PC-9 (cell line): ENCODE measurements at regions not wholly inside any gene's neighbourhood (a gene's known extent, or its start where the extent isn't known, plus 50 kb on each side); places are given as distances from the start of the nearest gene placed in this dataset.

ENCODE experiments used
- CTCF ChIP-seq: fragments of 200-600 bp; sonication (generic); conservative IDR thresholded peaks from 2 replicates; pipeline ENCODE4 v1.6.1; 2017; ENCODE audit warnings: mixed run types, antibody characterized with exemption, mild to moderate bottlenecking, moderate library complexity
- EZH2 ChIP-seq: fragments of 200-600 bp; sonication (generic); IDR thresholded peaks from 2 replicates; pipeline ENCODE4 v1.8.0; 2017; ENCODE audit warnings: antibody characterized with exemption, low read depth

- TF ChIP-seq CTCF (no peak), EZH2 (no peak)
Measured at GRCh38 chr17:33593991-33594390, 300.9 kb upstream of the ASIC2 start.
